ENCODE measurements at regions not wholly inside any gene's neighbourhood (a gene's known extent, or its start where the extent isn't known, plus 50 kb on each side); places are given as distances from the start of the nearest gene placed in this dataset.

DNA sequence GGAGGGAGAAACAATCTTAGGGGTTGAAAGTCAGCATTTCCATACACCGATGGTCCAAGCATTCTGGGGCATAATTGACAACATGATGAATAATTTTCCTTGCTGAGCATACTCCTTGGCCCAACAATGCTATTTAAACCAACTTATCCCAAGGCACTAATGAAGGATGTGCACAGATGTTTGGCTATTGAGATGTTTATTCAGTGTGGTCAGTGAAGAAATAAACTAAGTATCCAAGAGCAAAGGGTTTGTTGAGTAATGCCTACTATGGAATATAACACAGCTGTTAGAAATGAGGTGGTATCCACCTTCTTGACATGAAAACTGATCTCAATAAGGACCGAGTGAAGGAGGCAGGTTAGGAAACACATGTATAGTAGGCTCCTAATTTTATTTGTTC is 53.9 kb upstream of the RAB6D start:
- WGBS, 5 donors: 31 to 77% (median 59%) methylated on average over 2 of the region's 2 CpGs
- Histone ChIP-seq H3K4me1 (no peaks in the 10 kb centered on the region), H3K27ac (no peak overlapping the region), H3K36me3 (no peaks in the 10 kb centered on the region), H3K27me3 (peaks cover 0 to 50% (median 0%) of the 10 kb centered on the region in 3 donors), H3K9me3 (no peaks in the 10 kb centered on the region), H3K4me3 (no peak overlapping the region)
- TF ChIP-seq EP300 (IDR thresholded peaks at IDR 0.05) (no peak), POLR2A (IDR thresholded peaks at IDR 0.05) (no peak), POLR2AphosphoS5 (IDR thresholded peaks at IDR 0.05) (no peak)
- TF ChIP-seq, protein P1, sequence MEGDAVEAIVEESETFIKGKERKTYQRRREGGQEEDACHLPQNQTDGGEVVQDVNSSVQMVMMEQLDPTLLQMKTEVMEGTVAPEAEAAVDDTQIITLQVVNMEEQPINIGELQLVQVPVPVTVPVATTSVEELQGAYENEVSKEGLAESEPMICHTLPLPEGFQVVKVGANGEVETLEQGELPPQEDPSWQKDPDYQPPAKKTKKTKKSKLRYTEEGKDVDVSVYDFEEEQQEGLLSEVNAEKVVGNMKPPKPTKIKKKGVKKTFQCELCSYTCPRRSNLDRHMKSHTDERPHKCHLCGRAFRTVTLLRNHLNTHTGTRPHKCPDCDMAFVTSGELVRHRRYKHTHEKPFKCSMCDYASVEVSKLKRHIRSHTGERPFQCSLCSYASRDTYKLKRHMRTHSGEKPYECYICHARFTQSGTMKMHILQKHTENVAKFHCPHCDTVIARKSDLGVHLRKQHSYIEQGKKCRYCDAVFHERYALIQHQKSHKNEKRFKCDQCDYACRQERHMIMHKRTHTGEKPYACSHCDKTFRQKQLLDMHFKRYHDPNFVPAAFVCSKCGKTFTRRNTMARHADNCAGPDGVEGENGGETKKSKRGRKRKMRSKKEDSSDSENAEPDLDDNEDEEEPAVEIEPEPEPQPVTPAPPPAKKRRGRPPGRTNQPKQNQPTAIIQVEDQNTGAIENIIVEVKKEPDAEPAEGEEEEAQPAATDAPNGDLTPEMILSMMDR (IDR thresholded peaks at IDR 0.05): no peak
- intact Hi-C loops (cut with DNase I; ENCODE audit: low total_unique reads): no loop called here
- DNase-seq: no peak

DNA sequence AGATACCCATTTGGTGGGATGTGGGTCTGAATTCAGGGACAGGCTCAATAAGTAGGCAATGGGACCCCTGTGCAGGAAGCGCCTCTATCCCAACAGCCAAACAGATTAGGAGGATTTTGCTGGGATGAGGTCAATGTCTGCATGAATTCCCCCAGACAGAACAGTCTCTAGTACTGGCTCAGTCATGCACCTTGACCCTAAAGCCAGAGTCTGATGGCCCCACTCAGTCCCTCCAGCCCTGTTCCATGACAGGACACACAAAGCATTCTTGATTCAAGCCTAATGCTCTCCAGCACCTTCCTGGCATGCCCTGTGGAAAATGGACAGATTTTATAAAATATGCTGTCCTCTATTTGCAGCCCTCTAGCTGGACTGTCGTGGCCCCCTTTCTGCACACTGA is 49.8 kb upstream of the RAB6D start:
- Histone ChIP-seq H3K9me3 (no peaks in the 10 kb centered on the region), H3K4me3 (no peak overlapping the region), H3K36me3 (no peaks in the 10 kb centered on the region), H3K27ac (no peak overlapping the region), H3K27me3 (peaks cover 0 to 66% (median 0%) of the 10 kb centered on the region in 3 donors), H3K4me1 (no peaks in the 10 kb centered on the region)
- WGBS, 5 donors: 76 to 88% (median 80%) methylated on average over 2 of the region's 2 CpGs
- no peak for DNase-seq
- TF ChIP-seq EP300 (IDR thresholded peaks at IDR 0.05) (no peak), POLR2AphosphoS5 (IDR thresholded peaks at IDR 0.05) (no peak), POLR2A (IDR thresholded peaks at IDR 0.05) (no peak)
- TF ChIP-seq, protein P1 (IDR thresholded peaks at IDR 0.05): no peak
- intact Hi-C loops (cut with DNase I; ENCODE audit: low total_unique reads): no loop called here
